HG02943 (cell line): ENCODE measurements at regions not wholly inside any gene's neighbourhood (a gene's known extent, or its start where the extent isn't known, plus 50 kb on each side); places are given as distances from the start of the nearest gene placed in this dataset.
"Not testable (repeated sequence)": the region's sequence is repeated elsewhere in the genome, so short reads cannot be mapped to it uniquely, and the experiment has no call there.

ENCODE experiments used
- ATAC-seq: cut with Tn5 transposase; IDR thresholded peaks from one replicate; pipeline ENCODE4 v1.9.1; 2021; ENCODE audit warnings: mild to moderate bottlenecking, low read depth, moderate library complexity; ENCODE audit not compliant: unreplicated experiment

DNA sequence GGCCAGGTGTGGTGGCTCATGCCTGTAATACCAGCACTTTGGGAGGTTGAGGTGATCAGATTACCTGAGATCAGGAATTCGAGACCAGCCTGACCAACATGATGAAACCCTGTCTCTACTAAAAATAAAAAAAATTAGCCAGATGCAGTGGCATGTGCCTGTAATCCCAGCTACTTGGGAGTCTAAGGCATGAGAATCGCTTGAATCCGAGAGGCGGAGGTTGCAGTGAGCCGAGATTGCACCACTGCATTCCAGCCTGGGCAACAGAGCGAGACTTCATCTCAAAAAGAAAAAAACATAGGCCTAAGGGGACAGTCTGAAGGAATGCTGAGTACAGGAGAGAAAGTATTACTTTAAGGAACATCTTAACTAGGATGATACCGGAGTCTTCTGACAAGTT is 650.6 kb upstream of the USP24 start:
- not testable (repeated sequence) for ATAC-seq

DNA sequence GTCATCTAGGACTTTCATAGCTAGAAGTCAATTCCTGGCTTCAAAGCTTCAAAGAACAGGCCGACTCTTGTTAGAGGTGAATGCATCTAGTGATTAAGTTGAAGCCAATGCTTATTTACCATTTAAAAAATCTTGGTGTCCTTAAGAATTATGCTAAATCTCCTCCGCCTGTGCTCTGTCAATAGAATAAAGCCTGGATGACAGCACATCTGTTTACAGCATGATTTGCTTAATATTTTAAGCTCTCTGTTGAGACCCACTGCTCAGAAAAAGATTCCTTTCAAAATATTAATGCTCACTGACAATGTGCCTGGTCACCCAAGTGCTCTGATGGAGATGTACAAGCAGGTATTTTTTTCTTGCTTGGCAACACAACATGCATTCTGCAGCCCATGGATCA is 649.1 kb upstream of the USP24 start:
- no peak for ATAC-seq

DNA sequence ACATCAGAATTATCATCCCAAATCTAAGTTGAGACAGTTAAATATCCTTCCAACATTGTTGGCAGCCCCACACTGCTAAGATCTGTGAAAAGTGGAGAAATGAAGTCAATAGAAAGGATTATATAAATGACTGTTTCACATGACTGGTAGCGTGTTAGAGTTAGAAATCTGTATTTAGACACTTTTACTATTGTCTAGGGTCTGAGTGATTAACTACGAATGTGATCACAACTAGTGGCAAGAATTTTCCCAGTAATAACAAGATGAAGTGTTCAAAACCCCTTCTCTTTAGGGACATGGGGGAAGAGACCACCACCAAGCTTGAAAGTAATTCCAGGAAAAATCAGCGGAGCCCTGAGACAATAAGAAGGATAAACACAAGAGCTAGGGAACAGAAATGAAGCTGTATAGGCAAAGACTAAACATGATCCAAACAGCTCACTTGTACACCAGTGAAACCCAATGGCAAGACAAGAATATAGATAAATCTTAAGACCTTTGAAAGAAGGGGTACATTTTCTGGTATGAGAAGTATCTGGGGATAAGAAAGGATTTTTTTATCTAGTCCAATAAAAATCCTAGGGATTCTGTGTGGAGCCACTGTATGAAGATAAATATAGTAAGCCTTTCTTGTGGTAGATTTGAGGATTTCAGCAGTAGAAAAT is 646.6 kb upstream of the USP24 start:
- ATAC-seq = no peak

DNA sequence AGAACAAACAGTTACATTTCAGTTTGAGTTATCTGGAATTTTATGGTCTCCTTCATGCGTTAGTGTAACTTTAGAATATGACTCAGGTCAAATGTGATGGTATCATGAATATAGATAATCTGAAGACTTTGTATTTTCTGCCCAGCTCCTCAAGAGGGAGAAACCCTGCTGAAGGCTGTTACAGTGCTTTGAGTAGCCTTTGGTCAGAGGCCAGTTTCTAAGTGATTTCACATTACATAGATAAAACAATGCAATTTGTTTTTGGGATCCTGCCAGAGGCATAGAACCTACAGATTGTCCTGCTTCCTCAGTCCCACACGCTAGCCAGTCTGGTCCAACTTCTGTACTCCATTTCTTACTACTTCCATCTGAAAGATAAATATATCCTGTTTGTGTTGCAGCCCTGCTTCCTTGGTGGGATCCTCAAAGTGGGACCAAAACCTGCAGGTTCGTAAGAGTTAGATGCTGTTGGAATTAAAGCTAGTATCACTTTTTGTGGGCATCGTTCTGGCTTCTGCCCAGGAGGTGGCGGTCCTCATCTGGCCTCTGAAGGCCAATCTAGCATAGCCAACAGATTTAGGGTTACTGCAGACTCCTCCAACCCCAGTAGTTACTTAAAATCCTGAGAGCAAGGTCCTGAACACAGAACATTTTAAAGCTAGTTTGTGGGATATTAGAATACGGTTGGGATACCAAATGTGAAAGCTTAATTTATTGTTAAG is 645.8 kb upstream of the USP24 start:
- ATAC-seq = no peak

DNA sequence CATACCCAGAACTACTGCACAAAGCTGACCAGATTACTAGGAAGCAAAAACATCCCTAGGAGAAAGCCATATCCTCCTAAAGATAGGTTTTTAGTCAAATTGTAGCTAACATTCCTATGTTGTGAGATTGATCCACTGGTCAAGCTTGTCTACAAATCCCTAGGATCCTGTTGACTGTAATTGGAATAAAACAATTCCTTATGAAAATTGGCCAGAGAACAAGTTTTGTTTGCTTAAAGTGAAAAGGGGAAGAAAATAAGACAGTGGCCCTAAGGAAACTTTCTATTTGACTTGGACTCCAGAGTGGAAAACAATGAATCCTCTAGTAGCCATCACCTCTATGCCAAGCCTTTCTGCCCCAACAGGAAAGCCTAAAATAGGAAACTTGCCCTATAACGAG is 645.2 kb upstream of the USP24 start:
- ATAC-seq = no peak

DNA sequence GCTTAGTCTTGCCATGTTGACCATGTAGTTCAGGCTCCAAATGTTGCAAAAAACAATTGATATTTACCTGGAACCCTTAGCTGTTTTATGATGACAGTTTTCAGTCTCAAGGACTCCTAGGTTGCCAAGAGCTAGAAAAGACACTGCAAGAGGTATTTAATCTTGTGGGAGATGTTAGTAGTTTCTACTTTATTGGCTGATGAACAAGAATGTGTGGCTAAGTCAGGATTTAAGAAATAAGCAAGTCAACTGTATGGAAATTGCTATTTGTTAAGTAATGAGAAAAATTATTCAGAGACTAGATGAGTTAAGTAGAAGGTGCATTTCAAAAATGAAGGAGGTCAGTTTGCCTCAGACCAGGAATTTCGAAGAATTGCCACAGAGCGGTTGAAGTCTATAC is 639.7 kb upstream of the USP24 start:
- no peak for ATAC-seq

DNA sequence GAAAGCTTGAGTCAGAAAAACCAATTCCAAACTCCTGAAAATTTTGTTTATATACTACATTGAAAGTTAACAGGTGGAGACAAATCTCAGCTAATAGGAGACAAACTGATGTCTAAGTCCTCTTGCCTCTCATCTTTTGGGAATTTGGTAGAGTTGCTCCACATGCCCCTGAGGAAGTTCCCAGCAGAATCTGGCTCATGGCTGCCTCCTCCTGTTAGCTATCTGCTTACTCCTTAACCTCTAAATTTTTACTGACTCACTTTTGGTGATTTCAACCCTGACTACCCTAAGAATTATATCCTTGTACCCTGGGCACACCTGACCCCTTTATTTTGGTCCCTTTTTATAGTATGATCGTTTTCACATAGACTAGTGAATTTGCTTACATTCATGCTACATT is 633.7 kb upstream of the USP24 start:
- ATAC-seq = no peak

DNA sequence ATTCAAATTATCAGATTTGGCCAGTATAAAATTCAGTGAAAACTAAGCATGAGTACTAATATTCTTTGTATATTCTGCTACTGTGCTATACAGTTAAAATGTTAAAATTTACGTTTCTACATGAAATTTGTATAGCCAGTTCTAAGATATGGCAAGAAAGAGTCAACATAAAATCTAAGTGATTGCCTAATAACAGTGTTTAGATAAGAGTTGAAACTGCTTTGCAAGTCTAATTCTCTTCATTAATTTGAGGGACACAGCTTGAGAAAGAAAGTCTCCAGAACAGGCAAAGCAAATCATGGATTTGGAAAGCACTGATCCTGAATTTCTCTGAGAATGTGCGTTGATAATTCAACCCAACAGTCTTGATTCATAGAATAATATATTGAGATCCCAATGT is 630.9 kb upstream of the USP24 start:
- ATAC-seq = no peak

DNA sequence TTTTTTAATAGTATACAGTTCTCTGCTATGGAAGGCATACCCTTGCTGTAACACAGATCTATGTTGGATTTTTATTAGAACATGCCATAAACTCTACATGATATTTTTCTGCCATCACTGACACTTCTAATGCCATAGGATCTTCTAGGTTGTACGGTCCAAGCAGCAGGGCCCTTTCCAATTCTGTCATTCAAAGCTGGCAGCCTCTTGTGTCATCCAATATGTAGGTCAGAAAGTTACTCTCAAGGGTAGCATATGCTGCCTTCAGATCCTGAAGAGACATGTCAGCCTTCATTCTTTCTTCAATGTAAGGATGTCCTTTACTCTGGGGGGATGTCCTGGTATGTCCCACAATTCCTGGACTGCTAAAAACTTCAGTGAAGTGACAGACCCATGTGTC is 629.2 kb upstream of the USP24 start:
- ATAC-seq = no peak

DNA sequence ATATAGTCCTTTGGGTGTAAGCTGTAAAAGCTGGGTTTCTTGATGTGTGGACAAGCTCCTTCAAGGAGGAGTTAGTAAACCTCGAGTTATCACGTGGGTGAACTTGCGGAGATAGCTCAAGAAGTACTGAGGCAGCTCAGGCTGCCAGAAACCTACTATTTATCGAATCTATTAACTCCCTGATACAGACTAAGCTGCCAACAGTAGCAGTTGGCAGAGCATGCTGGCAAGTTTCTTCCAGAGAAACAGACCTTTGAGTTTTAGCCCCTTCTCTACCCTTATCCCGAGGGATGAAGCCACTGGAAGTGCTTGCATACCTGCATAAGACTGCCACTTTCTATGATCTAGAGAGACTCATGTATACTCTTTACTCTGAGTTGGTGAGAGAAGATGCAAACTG is 624.5 kb upstream of the USP24 start:
- ATAC-seq = no peak

DNA sequence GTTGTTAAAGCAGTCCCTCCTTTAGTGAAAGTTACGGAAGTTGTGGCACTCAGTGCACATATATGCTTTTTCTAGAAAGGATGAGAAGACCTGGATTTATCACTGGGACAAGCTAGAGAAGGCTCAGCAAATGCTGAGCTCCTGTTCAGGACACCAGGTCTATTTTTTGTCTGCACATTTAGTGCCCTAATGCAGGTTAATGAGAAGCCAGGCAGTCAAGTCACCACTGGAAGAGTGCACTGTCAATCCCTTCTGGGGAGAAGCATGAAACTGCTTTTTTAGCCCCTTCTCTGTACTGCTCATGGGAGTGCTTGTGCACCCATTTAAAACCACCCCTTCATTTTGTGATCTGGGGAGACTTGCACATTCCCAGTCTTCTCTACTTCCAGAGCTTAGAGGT is 624.1 kb upstream of the USP24 start:
- ATAC-seq = no peak

DNA sequence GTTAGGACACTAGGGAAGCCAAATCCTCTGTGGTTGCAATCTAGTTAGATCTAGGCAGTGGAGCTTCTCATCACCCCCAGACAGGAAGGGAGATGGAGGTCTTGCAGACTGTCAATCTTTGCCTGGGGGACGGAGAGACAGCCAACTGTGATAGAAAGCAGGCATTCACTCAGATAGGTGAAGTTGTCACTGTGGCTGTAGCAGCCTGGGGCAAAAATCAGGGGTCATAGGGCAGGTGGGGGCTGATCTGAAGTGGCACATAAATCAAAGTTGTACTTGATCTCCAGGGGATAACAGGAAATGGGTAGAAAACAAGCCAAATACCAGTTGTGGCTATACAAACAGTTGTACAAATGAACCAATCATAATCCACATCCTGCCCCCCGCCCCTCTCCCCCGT is 620.9 kb upstream of the USP24 start:
- no peak for ATAC-seq

DNA sequence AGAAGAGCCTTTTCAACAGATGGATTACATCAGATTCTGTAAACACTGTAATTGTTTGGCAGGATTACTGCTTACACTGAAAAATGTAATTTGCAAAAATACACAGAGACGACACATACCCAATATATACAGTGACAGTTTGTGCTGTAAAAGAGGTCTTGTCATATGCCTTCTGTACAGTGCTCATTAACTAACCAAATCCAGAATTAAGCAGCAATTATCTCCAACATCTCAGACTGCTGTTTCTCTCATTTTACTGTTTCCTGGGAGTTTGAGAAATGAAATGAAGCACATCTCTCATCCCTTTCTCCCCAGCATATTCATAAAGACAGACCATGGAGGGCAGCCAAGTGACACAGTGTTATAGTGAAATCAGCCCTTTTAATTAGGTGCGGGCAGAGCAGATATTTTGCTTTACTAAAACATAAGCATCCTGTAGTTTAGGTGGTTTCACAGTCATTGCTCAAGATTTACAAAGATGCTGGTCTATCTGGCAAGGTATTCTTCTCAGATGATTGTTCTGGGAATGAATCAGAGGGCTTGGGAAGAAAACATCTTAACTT is 618.4 kb upstream of the USP24 start:
- no peak for ATAC-seq

DNA sequence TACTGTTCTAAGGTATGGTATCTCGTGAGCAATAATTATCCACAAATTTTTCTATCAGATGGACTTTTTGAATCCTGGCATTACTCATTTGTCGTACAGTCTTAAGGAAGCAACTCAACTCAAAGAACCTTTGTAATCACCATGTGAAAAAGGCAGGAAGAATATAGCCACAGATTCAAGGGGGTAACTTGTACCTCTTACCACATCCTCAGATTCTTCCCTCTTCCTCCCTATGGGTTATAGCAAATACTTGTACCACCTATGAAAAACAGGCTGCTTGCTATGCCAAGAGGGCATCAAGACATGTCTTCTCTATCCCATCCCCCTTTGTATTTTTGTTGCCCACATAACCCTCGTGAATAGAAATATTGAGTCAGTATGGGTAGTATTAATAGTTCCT is 616.6 kb upstream of the USP24 start:
- no peak for ATAC-seq

DNA sequence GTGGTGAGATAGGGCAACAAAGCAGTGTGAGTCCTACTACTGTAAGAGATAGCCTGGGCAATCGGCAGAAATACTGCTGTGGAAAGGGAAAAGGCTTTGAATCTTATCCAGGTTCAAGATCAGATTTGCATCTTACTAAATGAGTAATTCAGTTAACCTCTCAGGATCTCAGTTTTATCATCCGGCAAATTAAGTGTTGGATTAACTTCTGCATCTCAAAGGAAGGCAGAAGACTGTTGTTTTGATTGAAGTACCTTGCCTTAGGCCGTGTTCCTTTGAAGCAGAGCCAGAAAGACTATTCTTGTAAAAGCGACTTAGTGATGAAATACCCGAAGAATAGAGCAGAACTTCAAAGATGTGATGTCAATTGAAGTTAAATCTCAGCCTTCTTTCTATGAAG is 612.9 kb upstream of the USP24 start:
- no peak for ATAC-seq

DNA sequence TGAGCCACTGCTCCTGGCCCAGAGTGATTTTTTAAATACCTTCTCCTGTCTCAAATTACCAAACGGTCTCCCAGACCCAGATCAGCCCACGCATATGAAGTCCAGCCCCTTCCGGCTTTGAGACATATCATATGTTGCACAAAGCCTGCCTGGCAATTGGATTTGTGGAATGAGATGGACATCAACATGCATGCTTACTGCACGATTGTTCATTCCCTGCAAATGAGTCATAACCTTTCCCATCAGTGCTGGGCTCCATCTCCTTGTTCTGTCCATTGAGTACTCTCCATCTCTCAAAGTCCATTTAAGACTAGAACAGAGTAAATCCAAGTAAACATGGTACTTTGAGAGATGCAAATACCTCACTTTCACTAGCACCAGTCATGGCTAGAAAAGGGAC is 612.2 kb upstream of the USP24 start:
- ATAC-seq = no peak

DNA sequence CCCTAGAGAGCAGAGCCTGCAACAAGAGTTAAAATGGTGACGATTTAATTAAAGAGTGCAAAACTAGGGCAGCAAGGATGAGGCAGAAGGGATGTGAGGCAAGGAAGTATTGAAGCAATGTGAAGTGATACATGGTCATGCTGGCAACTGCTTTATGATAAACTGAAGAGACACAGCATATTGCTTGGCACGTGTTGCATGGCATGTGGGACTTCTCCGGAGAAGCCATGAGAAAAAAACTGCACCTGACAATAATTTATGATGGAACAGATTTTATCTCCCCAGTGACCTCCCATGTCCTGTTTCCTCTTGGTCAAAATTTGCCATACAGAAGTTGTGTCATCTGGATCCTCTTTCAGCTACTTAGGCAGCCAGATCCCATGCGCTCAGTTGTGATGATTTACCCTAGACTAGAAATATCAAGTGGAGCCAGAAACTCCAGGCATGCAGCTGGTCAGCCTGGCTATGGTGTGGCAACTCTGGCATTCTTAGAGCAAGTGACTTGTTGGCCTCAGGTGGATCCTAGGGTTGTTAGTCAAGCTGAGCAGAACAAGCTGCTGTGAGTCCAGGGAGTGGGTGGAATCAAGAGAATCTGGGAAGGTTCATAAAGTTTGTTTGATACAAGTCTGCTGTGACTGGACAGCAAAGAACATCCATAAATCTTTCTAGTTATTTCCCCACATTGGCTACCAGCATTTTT is 611.4 kb upstream of the USP24 start:
- no peak for ATAC-seq

DNA sequence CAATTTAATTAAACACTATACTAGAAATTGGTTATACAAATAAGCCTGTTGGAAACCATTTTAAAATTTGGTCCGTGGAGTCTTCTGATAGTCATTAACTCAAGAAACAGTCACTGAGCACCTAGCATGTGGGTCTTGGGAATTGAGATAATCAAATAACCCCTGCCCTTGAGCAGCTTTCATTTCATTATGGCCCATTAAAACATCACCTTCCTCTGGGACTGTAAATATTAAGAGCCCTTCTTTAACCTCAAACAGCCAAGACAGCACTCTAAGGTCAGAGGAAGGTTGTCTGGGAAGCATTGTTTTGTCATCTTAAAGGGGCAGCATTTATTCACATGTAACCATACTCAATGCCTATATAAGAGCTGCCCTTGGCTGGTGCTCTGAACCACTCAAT is 610.3 kb upstream of the USP24 start:
- ATAC-seq = no peak

DNA sequence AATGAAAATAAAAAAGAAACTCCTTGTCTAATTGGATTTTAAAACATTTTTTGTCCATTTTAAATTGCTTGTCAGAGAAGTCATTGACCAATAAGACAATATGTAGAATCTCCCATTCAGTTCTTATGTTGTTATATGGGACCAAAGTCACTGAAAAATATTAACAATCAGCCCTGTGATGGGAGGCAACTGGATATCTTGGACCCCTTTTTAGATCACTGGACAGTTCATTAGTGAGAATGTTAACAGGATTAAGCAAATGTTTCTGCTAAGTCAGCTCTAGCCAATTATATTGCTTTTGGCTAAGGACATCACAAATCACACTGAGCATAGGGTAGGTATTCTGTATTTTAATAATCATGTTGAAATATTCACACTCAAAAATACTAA is 609.1 kb upstream of the USP24 start:
- no peak for ATAC-seq

DNA sequence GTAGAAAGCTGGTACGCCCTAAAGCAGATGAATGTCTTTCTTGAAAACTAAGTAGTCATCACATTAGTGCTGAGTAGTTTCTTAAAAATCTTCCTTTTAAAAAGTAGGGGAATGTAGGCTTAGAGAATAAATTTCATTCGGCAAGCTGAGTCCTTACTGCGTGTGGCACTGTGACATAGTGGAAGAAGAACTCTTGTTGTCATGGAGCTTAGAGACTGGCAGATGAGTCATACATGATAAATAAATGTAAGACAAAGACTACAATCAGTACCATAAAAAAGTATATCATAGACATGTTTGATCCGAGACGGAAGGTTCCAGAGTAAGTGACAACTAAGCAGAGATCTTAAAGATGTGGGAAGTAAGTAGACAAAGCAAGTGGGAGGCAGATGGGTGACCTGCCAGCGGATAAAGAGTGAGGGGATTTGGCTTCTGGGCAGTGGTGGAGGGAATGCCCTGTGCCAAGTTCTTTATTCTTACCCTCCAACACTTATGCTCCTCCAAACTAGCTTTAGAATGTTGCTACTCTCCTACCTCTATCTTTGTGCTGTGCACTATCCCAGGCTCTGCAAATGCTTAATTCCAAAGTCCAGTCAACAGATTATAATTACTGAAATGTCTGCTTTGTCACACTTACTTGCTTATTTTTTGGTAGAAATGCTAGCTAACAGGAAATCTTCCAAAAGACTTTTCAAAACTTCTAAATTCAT is 608.5 kb upstream of the USP24 start:
- ATAC-seq = no peak

DNA sequence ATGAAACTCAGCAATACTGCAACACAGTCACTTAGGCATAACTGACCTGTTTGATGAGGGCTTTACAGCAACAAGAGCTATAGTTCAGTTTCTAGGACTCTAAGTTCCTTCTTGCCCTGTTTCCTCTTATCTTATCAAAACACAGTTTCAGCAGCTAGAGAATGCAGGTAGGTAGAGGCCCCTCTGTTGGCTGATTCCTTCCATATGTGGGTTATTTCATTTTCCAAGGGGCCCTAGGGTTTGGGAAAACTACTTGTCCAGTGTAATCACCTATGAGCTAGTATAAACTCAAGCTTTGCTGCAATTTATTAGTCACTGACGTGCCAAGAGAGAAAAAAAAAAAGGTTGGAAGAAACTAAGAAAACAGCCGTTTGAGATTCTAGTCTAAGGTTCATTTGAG is 607.7 kb upstream of the USP24 start:
- ATAC-seq = no peak
